IMR-90 (cell line): ENCODE measurements at regions not wholly inside any gene's neighbourhood (a gene's known extent, or its start where the extent isn't known, plus 50 kb on each side); places are given as distances from the start of the nearest gene placed in this dataset.

ENCODE experiments used
- ATAC-seq: fragments of 200-7000 bp; cut with Tn5 transposase; 2 replicates; pipeline ENCODE4 v1.9.1; 2020; ENCODE audit warnings: low read depth, mild to moderate bottlenecking, moderate library complexity
- BruUV-seq: library from RNA; stranded (reverse); fragments of 400-500 nt; replicated peaks from 2 replicates; lab custom pipeline; 2021; lab: Mats Ljungman, UMichigan
- CTCF ChIA-PET: fragments of 300-600 bp; formaldehyde crosslinking; extraction: SDS; loops from one replicate; lab custom pipeline; 2021; ENCODE audit warnings: antibody characterized with exemption; lab: Yijun Ruan, JAX
- POLR2A ChIA-PET: fragments of 300-600 bp; sonication (Branson Sonifier 250); formaldehyde crosslinking; loops from one replicate; lab custom pipeline; 2022; ENCODE audit warnings: antibody characterized with exemption; ENCODE audit not compliant: unreplicated experiment; lab: Charles Lee
- DNase-seq: peaks from one replicate; pipeline ENCODE4 v3.0.0; 2013
- H2AFZ ChIP-seq: replicated peaks from 2 replicates; pipeline ENCODE3; 2013; ENCODE audit warnings: low read length, mild to moderate bottlenecking; ENCODE audit not compliant: poor library complexity
- H2AK5ac ChIP-seq: 2 replicates; pipeline ENCODE4 v1.6.1; 2013; ENCODE audit warnings: low read depth, low read length, inconsistent platforms
- H2AK9ac ChIP-seq: replicated peaks from 2 replicates; pipeline ENCODE3; 2013; ENCODE audit warnings: mild to moderate bottlenecking, low read depth, low read length, moderate library complexity; ENCODE audit not compliant: poor library complexity
- H2BK120ac ChIP-seq: 2 replicates; pipeline ENCODE4 v1.6.1; 2013; ENCODE audit warnings: low read depth, low read length, inconsistent platforms
- H2BK15ac ChIP-seq: 3 replicates; pipeline ENCODE4 v1.6.1; 2013; ENCODE audit warnings: low read depth, low read length, inconsistent platforms
- H2BK20ac ChIP-seq: 2 replicates; pipeline ENCODE4 v1.6.1; 2013; ENCODE audit warnings: low read depth, mild to moderate bottlenecking, inconsistent platforms, low read length, moderate library complexity
- H2BK5ac ChIP-seq: 2 replicates; pipeline ENCODE4 v1.6.1; 2013; ENCODE audit warnings: mild to moderate bottlenecking, low read depth, low read length, inconsistent platforms; ENCODE audit not compliant: poor library complexity, severe bottlenecking
- H3K14ac ChIP-seq: replicated peaks from 2 replicates; pipeline ENCODE4 v1.6.1; 2013; ENCODE audit warnings: low read depth, low read length, inconsistent platforms
- H3K18ac ChIP-seq: 2 replicates; pipeline ENCODE4 v1.6.1; 2013; ENCODE audit warnings: low read depth, low read length, control low read depth
- H3K23ac ChIP-seq: 2 replicates; pipeline ENCODE4 v1.6.1; 2013; ENCODE audit warnings: low read depth, low read length, inconsistent platforms
- H3K27ac ChIP-seq: 2 replicates; pipeline ENCODE4 v1.5.1; 2013; ENCODE audit warnings: mild to moderate bottlenecking, control low read depth, low read length; ENCODE audit not compliant: insufficient read depth
- H3K27me3 ChIP-seq: 2 replicates; pipeline ENCODE4 v1.6.1; 2013; ENCODE audit warnings: low read length; ENCODE audit not compliant: control insufficient read depth, insufficient read depth
- H3K36me3 ChIP-seq: 2 replicates; pipeline ENCODE4 v1.6.1; 2013; ENCODE audit warnings: low read length, mixed read lengths; ENCODE audit not compliant: control insufficient read depth, insufficient read depth
- H3K4ac ChIP-seq: 2 replicates; pipeline ENCODE4 v1.6.1; 2013; ENCODE audit warnings: low read depth, low read length, inconsistent platforms
- H3K4me1 ChIP-seq: 2 replicates; pipeline ENCODE4 v1.6.1; 2013; ENCODE audit warnings: low read length, mixed read lengths; ENCODE audit not compliant: control insufficient read depth, insufficient read depth
- H3K4me2 ChIP-seq: 2 replicates; pipeline ENCODE4 v1.6.1; 2013; ENCODE audit warnings: low read depth, mild to moderate bottlenecking, control low read depth, low read length, moderate library complexity
- H3K4me3 ChIP-seq: 2 replicates; pipeline ENCODE4 v1.5.1; 2013; ENCODE audit warnings: low read depth, mild to moderate bottlenecking, control low read depth, low read length, moderate library complexity; ENCODE audit not compliant: insufficient read depth
- H3K56ac ChIP-seq: 2 replicates; pipeline ENCODE4 v1.6.1; 2013; ENCODE audit warnings: low read length, inconsistent platforms; ENCODE audit not compliant: insufficient read depth; ENCODE audit errors: extremely low read depth
- H3K79me1 ChIP-seq, 2 experiments: 2 replicates each; pipeline ENCODE4 v1.6.1; 2013; ENCODE audit warnings: low read length in 2 of 2, inconsistent platforms in 1 of 2, low read depth in 1 of 2
- H3K9ac ChIP-seq: 2 replicates; pipeline ENCODE4 v1.6.1; 2013; ENCODE audit warnings: low read depth, low read length, control low read depth
- H3K9me1 ChIP-seq: 2 replicates; pipeline ENCODE4 v1.6.1; 2013; ENCODE audit warnings: low read length, inconsistent platforms; ENCODE audit not compliant: insufficient read depth
- H3K9me3 ChIP-seq: 2 replicates; pipeline ENCODE4 v1.6.1; 2013; ENCODE audit warnings: low read length; ENCODE audit not compliant: control insufficient read depth, insufficient read depth
- H4K20me1 ChIP-seq: 2 replicates; pipeline ENCODE4 v1.6.1; 2013; ENCODE audit warnings: low read length, inconsistent platforms; ENCODE audit not compliant: insufficient read depth
- H4K5ac ChIP-seq: 2 replicates; pipeline ENCODE4 v1.6.1; 2013; ENCODE audit warnings: mild to moderate bottlenecking, low read depth, low read length, control low read depth
- H4K8ac ChIP-seq, 2 experiments: 2 replicates each; pipeline ENCODE4 v1.6.1; 2013; ENCODE audit warnings: low read depth in 2 of 2, low read length in 2 of 2, control low read depth in 1 of 2, inconsistent platforms in 1 of 2
- H4K91ac ChIP-seq: 2 replicates; pipeline ENCODE4 v1.6.1; 2013; ENCODE audit warnings: low read depth, low read length, inconsistent platforms; ENCODE audit not compliant: insufficient read depth
- CEBPB ChIP-seq: IDR thresholded peaks from 2 replicates; pipeline ENCODE4 v1.6.1; 2012; ENCODE audit warnings: low read depth, low read length, improper control_type of control experiment
- RCOR1 ChIP-seq: IDR thresholded peaks from 2 replicates; pipeline ENCODE4 v1.6.1; 2012; ENCODE audit warnings: mild to moderate bottlenecking, low read length, improper control_type of control experiment; ENCODE audit not compliant: insufficient replicate concordance
- WGBS, 2 experiments: methylation state at CpG; one replicate each; pipeline versions ENCODE4 v1.1.5 to v1.1.7; 2013; ENCODE audit warnings: missing lambda C conversion rate in 2 of 2; ENCODE audit not compliant: insufficient read length in 1 of 2; ENCODE audit errors: extremely low coverage in 2 of 2; 5-methylcytosine and 5-hydroxymethylcytosine counted together
- dilution Hi-C: fragments of 300-500 bp; cut with HindIII; formaldehyde crosslinking; loops from one replicate; pipeline ENCODE4 v1.14.3; 2018; ENCODE audit warnings: low sequenced_read_pairs; ENCODE audit not compliant: unreplicated experiment
- in situ Hi-C: fragments of 300-500 bp; cut with MboI; formaldehyde crosslinking; loops from 3 replicates; pipeline ENCODE4 v1.14.3; 2019; ENCODE audit warnings: low sequenced_read_pairs, inconsistent platforms, mixed read lengths
- intact Hi-C: fragments of 100-400 bp; cut with micrococcal nuclease; formaldehyde crosslinking; loops from 2 replicates; pipeline ENCODE4 v1.10.0; 2022

DNA sequence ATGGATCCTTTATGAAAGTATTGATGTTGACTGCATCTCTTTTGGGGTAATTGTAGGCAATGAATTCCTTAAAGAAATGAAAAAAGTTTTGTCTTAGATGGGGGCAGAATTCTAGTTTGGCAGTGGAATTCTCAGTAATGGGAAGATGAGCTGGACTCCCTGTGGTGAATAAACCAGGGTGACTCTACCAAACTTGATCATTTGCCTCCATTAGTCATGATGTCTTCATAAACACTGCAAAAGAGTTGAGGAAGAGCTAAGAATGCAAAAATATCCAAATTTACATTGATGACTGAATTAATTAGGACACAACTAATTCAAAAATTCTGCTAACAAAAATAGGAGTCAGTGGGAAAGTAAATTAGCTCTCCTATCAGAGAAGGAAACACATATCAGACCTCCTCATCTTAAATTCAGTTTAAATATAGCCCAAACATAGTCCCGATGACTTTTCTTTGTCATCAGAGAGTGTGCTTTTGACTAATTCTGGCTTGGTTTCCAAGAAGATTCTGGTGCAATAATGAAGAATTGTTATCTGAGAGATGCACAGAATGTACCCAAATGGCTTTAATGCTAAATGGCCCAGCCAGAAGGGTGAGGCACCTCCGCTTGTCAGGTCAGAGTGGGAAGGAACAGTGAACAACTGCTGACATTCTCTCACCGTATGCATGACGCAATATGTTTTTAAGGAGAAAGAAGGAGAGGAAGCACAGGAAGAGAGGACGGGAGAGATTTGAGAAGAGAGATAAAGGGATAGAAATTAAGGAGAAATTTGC, 525.1 kb downstream of the LMO4 start:
- Histone ChIP-seq H3K4ac (peak overlapping the region; percentile 54), H2BK20ac (peak overlapping the region; percentile 42; the same call in 1 of the 2 replicates), H3K9me3 (no peaks in the 10 kb centered on the region), H3K9ac (no peak overlapping the region), H3K4me1 (peaks cover 2% of the 10 kb centered on the region), H2BK5ac (peak overlapping the region; percentile 46), H2BK120ac (peak overlapping the region; percentile 83), H3K4me3 (peak overlapping the region; percentile 14; the same call in 1 of the 2 replicates), H2AK9ac (no peak overlapping the region), H3K36me3 (no peaks in the 10 kb centered on the region), H2AFZ (peak overlapping the region; percentile 75), H3K14ac (peak overlapping the region; percentile 85), H2AK5ac (no peak overlapping the region), H3K27ac (no peak overlapping the region; the same call in 1 of the 2 replicates), H3K79me1 (no peaks in the 10 kb centered on the region), H3K18ac (peak overlapping the region; percentile 20; the same call in 1 of the 2 replicates), H2BK15ac (0 out of 3 replicates have a peak overlapping the region, but pooled peaks have one; percentile 25), H4K20me1 (no peaks in the 10 kb centered on the region), H3K4me2 (peak overlapping the region; percentile 74), H3K9me1 (no peaks in the 10 kb centered on the region; the same call in 1 of the 2 replicates), H4K91ac (no peak overlapping the region), H3K56ac (no peak overlapping the region), H3K27me3 (no peaks in the 10 kb centered on the region), H4K5ac (peak overlapping the region; percentile 49), H3K23ac (peak overlapping the region; percentile 45; the same call in 1 of the 2 replicates), H4K8ac (peak overlapping the region in 1 of 2 experiments; percentile 37; a peak in 2 of 4 replicates)
- BruUV-seq: no TSS peak
- WGBS, 2 experiments: 100% methylated on average over 1 of the region's 5 CpGs; no CpG with 5 or more reads in 1 of the 2 experiments
- no peak for TF ChIP-seq RCOR1
- peak; percentile 93 for TF ChIP-seq CEBPB
- intact Hi-C loops: no loop called here
- dilution Hi-C loops: no loop called here
- ChIA-PET POLR2A (no interaction called here), CTCF (interaction anchor here (1.1 kb wide), 2 partner anchors 12 to 17 kb away, joined by 3 to 5 read pairs; no protein-coding TSS in a partner anchor)
- DNase-seq (peak; percentile 54), ATAC-seq (peak; percentile 42)
- in situ Hi-C loops: no loop called here
